Keratinocyte (primary cell): ENCODE measurements at regions not wholly inside any gene's neighbourhood (a gene's known extent, or its start where the extent isn't known, plus 50 kb on each side); places are given as distances from the start of the nearest gene placed in this dataset.

Experiments
- DNase-seq: peaks from one replicate; pipeline ENCODE4 v3.0.0-alpha.2; 2011; ENCODE audit warnings: low read depth, missing footprints, low spot score
- FAIRE-seq: peaks from 2 replicates; lab custom pipeline; 2011; peaks lifted over from hg19 to GRCh38; lab: Jason Lieb, UNC
- H2AFZ ChIP-seq: 2 replicates; pipeline ENCODE4 v1.6.0; 2012; ENCODE audit warnings: low read length, control low read depth, inconsistent platforms; ENCODE audit not compliant: control insufficient read depth
- H3K27ac ChIP-seq: 2 replicates; pipeline ENCODE4 v1.5.1; 2011; ENCODE audit warnings: low read length; ENCODE audit not compliant: control insufficient read depth, insufficient read depth
- H3K27me3 ChIP-seq: 3 replicates; pipeline ENCODE4 v1.6.0; 2011; ENCODE audit warnings: low read length; ENCODE audit not compliant: control insufficient read depth, insufficient read depth; ENCODE audit errors: extremely low read depth
- H3K36me3 ChIP-seq, 2 experiments: 2 replicates in 1 of 2; 3 replicates in 1 of 2; pipeline ENCODE4 v1.5.1; 2011; ENCODE audit warnings: low read length in 2 of 2, mild to moderate bottlenecking in 1 of 2; ENCODE audit not compliant: control insufficient read depth in 2 of 2, insufficient read depth in 2 of 2; ENCODE audit errors: extremely low read depth in 1 of 2
- H3K4me1 ChIP-seq: 3 replicates; pipeline ENCODE4 v1.5.1; 2011; ENCODE audit warnings: low read length; ENCODE audit not compliant: control insufficient read depth, insufficient read depth; ENCODE audit errors: extremely low read depth
- H3K4me2 ChIP-seq: 3 replicates; pipeline ENCODE4 v1.6.0; 2011; ENCODE audit warnings: low read depth, low read length; ENCODE audit not compliant: control insufficient read depth, insufficient read depth; ENCODE audit errors: extremely low read depth
- H3K4me3 ChIP-seq, 3 experiments: fragments of 200-600 bp in 1 of 3; sonication (generic) in 1 of 3; 2 replicates in 2 of 3; 3 replicates in 1 of 3; pipeline ENCODE4 v1.5.1; 2011 to 2016; ENCODE audit warnings: low read length in 3 of 3, mild to moderate bottlenecking in 3 of 3, control low read depth in 2 of 3, inconsistent platforms in 1 of 3, low read depth in 1 of 3, mixed read lengths in 1 of 3, mixed run types in 1 of 3, moderate library complexity in 1 of 3; ENCODE audit not compliant: control insufficient read depth in 2 of 3, insufficient read depth in 2 of 3; ENCODE audit errors: extremely low read depth in 1 of 3
- H3K79me2 ChIP-seq: 2 replicates; pipeline ENCODE4 v1.6.0; 2012; ENCODE audit warnings: low read length; ENCODE audit not compliant: control insufficient read depth, insufficient read depth
- H3K9ac ChIP-seq: 3 replicates; pipeline ENCODE4 v1.6.0; 2011; ENCODE audit warnings: low read length; ENCODE audit not compliant: control insufficient read depth, insufficient read depth; ENCODE audit errors: extremely low read depth
- H3K9me1 ChIP-seq: 3 replicates; pipeline ENCODE4 v1.6.0; 2011; ENCODE audit warnings: low read length; ENCODE audit not compliant: control insufficient read depth, insufficient read depth; ENCODE audit errors: extremely low read depth
- H3K9me3 ChIP-seq: 2 replicates; pipeline ENCODE4 v1.5.1; 2012; ENCODE audit warnings: low read depth, low read length; ENCODE audit not compliant: control insufficient read depth
- H4K20me1 ChIP-seq: 3 replicates; pipeline ENCODE4 v1.6.0; 2011; ENCODE audit warnings: low read length; ENCODE audit not compliant: control insufficient read depth, insufficient read depth; ENCODE audit errors: extremely low read depth
- CTCF ChIP-seq, 3 experiments: IDR thresholded peaks in 1 of 3; conservative IDR thresholded peaks in 1 of 3; optimal IDR thresholded peaks in 1 of 3; 2 replicates in 2 of 3; 3 replicates in 1 of 3; pipeline versions ENCODE3 to v1.5.1; 2011; ENCODE audit warnings: low read length in 3 of 3, mild to moderate bottlenecking in 3 of 3, moderate library complexity in 2 of 3, control low read depth in 1 of 3, inconsistent platforms in 1 of 3; ENCODE audit not compliant: insufficient read depth in 2 of 3; ENCODE audit errors: extremely low read depth in 1 of 3
- EZH2 ChIP-seq: IDR thresholded peaks from one replicate; pipeline ENCODE4 v1.6.1; 2012; ENCODE audit warnings: inconsistent platforms, mild to moderate bottlenecking, low read length, moderate library complexity
- dilution Hi-C: fragments of 300-500 bp; cut with MboI; formaldehyde crosslinking; loops from one replicate; pipeline ENCODE4 v1.7.0; 2020; ENCODE audit warnings: low sequenced_read_pairs; ENCODE audit not compliant: extremely low pct_ligation_motif_present

- Histone ChIP-seq H3K9me3 (no peaks in the 10 kb centered on the region), H3K9me1 (no peaks in the 10 kb centered on the region), H3K4me1 (no peaks in the 10 kb centered on the region), H3K4me3 (no peak overlapping the region), H3K9ac (no peak overlapping the region), H2AFZ (no peak overlapping the region), H3K36me3 (no peaks in the 10 kb centered on the region), H3K27ac (no peak overlapping the region), H3K4me2 (no peak overlapping the region), H4K20me1 (no peaks in the 10 kb centered on the region), H3K27me3 (no peaks in the 10 kb centered on the region), H3K79me2 (no peaks in the 10 kb centered on the region)
- no peak for DNase-seq
- TF ChIP-seq CTCF (optimal IDR thresholded peaks at IDR 0.05 in 1 of 3, IDR thresholded peaks at IDR 0.05 in 1 of 3, conservative IDR thresholded peaks at IDR 0.05 in 1 of 3; ENCODE audit: extremely low read depth in 1 of 3, insufficient read depth in 2 of 3, low read length in 3 of 3) = no peak
- no peak for TF ChIP-seq EZH2
- dilution Hi-C loops = no loop called here
- FAIRE-seq = no peak
Observed at GRCh38 chr2:41736586-41736985, 311.2 kb upstream of the PKDCC start.

GRCh38 chr2:41737888-41738287 is 309.9 kb upstream of the PKDCC start:
- H3K27me3 ChIP-seq = no peaks in the 10 kb centered on the region
- no peaks in the 10 kb centered on the region for H3K4me1 ChIP-seq
- H2AFZ ChIP-seq = no peak overlapping the region
- no peaks in the 10 kb centered on the region for H3K9me1 ChIP-seq
- DNase-seq (no peak), FAIRE-seq (no peak)
- H3K4me2 ChIP-seq = no peak overlapping the region
- H3K9me3 ChIP-seq = no peaks in the 10 kb centered on the region
- no peaks in the 10 kb centered on the region for H3K79me2 ChIP-seq
- H3K9ac ChIP-seq = no peak overlapping the region
- no peak overlapping the region for H3K4me3 ChIP-seq
- dilution Hi-C loops = no loop called here
- no peaks in the 10 kb centered on the region for H3K36me3 ChIP-seq
- no peak overlapping the region for H3K27ac ChIP-seq
- TF ChIP-seq CTCF (optimal IDR thresholded peaks at IDR 0.05 in 1 of 3, IDR thresholded peaks at IDR 0.05 in 1 of 3, conservative IDR thresholded peaks at IDR 0.05 in 1 of 3; ENCODE audit: extremely low read depth in 1 of 3, insufficient read depth in 2 of 3, low read length in 3 of 3) = no peak
- TF ChIP-seq EZH2 = no peak
- no peaks in the 10 kb centered on the region for H4K20me1 ChIP-seq
